Uterus (tissue), 2 donors: ENCODE measurements at regions not wholly inside any gene's neighbourhood (a gene's known extent, or its start where the extent isn't known, plus 50 kb on each side); places are given as distances from the start of the nearest gene placed in this dataset.

Experiments
- POLR2A ChIP-seq, 2 donors: fragments of 450-650 bp; IDR thresholded peaks; one replicate each; pipeline ENCODE4 v1.6.1; 2016; ENCODE audit warnings: antibody characterized with exemption in 2 of 2, mild to moderate bottlenecking in 1 of 2, moderate library complexity in 1 of 2
- TF ChIP-seq, protein P1 (sequence below), 4 experiments: fragments of 200-600 bp in 2 of 4; fragments of 450-650 bp in 2 of 4; sonication (generic) in 2 of 4; IDR thresholded peaks; one replicate each; pipeline ENCODE4 v1.5.1; 2016 to 2019; ENCODE audit warnings: antibody characterized with exemption in 4 of 4, mild to moderate bottlenecking in 2 of 4, moderate library complexity in 1 of 4

DNA sequence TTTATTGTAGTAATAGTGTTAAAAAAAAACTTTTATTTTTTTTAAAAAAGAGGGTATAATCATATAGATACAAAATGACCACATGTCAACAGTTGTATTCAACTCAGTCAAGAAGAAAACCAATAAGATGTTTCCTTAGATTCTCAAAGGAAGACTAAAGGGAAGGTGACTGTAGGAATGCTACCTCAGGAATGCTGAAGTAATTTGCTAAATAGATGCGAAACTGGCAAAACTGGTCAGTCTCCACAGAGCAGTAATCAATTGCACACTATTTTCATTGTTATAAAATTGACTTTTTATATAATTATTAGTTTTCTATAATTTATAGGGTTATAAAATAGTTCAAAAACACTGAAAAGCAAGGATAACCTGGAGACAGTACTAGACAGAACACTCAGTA lies 204.8 kb downstream of the GABRG2 start:
- TF ChIP-seq, protein P1, sequence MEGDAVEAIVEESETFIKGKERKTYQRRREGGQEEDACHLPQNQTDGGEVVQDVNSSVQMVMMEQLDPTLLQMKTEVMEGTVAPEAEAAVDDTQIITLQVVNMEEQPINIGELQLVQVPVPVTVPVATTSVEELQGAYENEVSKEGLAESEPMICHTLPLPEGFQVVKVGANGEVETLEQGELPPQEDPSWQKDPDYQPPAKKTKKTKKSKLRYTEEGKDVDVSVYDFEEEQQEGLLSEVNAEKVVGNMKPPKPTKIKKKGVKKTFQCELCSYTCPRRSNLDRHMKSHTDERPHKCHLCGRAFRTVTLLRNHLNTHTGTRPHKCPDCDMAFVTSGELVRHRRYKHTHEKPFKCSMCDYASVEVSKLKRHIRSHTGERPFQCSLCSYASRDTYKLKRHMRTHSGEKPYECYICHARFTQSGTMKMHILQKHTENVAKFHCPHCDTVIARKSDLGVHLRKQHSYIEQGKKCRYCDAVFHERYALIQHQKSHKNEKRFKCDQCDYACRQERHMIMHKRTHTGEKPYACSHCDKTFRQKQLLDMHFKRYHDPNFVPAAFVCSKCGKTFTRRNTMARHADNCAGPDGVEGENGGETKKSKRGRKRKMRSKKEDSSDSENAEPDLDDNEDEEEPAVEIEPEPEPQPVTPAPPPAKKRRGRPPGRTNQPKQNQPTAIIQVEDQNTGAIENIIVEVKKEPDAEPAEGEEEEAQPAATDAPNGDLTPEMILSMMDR (IDR thresholded peaks at IDR 0.05) = no peak
- no peak for TF ChIP-seq POLR2A (IDR thresholded peaks at IDR 0.05)
